ENCODE measurements at regions not wholly inside any gene's neighbourhood (a gene's known extent, or its start where the extent isn't known, plus 50 kb on each side); places are given as distances from the start of the nearest gene placed in this dataset.

GRCh38 chr2:150171065-150171548 lies 316.4 kb downstream of the RND3 start:
- Histone ChIP-seq H3K36me3 (no peaks in the 10 kb centered on the region), H3K4me1 (peaks cover 0 to 3% (median 3%) of the 10 kb centered on the region in 3 donors), H3K27me3 (no peaks in the 10 kb centered on the region), H3K9me3 (peaks cover 0 to 5% (median 0%) of the 10 kb centered on the region in 3 donors), H3K27ac (no peak overlapping the region), H3K4me3 (no peak overlapping the region)
- no peak for DNase-seq
- WGBS, 2 donors: 100% methylated on average over 5 of the region's 43 CpGs; no CpG with 5 or more reads in 1 of the 2 donors
- TF ChIP-seq, protein P1, sequence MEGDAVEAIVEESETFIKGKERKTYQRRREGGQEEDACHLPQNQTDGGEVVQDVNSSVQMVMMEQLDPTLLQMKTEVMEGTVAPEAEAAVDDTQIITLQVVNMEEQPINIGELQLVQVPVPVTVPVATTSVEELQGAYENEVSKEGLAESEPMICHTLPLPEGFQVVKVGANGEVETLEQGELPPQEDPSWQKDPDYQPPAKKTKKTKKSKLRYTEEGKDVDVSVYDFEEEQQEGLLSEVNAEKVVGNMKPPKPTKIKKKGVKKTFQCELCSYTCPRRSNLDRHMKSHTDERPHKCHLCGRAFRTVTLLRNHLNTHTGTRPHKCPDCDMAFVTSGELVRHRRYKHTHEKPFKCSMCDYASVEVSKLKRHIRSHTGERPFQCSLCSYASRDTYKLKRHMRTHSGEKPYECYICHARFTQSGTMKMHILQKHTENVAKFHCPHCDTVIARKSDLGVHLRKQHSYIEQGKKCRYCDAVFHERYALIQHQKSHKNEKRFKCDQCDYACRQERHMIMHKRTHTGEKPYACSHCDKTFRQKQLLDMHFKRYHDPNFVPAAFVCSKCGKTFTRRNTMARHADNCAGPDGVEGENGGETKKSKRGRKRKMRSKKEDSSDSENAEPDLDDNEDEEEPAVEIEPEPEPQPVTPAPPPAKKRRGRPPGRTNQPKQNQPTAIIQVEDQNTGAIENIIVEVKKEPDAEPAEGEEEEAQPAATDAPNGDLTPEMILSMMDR (IDR thresholded peaks at IDR 0.05): no peak
- no peak for TF ChIP-seq POLR2A (IDR thresholded peaks at IDR 0.05)
- intact Hi-C loops (cut with DNase I): no loop called here

GRCh38 chr2:150169237-150169629 lies 318.2 kb downstream of the RND3 start:
- peaks cover 0 to 3% (median 3%) of the 10 kb centered on the region in 3 donors for H3K4me1 ChIP-seq
- peaks cover 0 to 5% (median 0%) of the 10 kb centered on the region in 3 donors for H3K9me3 ChIP-seq
- intact Hi-C loops (cut with DNase I): no loop called here
- DNase-seq: no peak
- no peaks in the 10 kb centered on the region for H3K27me3 ChIP-seq
- H3K36me3 ChIP-seq: no peaks in the 10 kb centered on the region
- TF ChIP-seq, protein P1 (IDR thresholded peaks at IDR 0.05): no peak
- no peak for TF ChIP-seq POLR2A (IDR thresholded peaks at IDR 0.05)
- no peak overlapping the region for H3K27ac ChIP-seq
- H3K4me3 ChIP-seq: no peak overlapping the region

- intact Hi-C loops (cut with DNase I): no loop called here
- H3K9me3 ChIP-seq: peaks cover 0 to 5% (median 0%) of the 10 kb centered on the region in 3 donors
- DNase-seq: no peak
- H3K4me3 ChIP-seq: no peak overlapping the region
- TF ChIP-seq, protein P1 (IDR thresholded peaks at IDR 0.05): no peak
- TF ChIP-seq POLR2A (IDR thresholded peaks at IDR 0.05): no peak
- no peaks in the 10 kb centered on the region for H3K36me3 ChIP-seq
- H3K27ac ChIP-seq: no peak overlapping the region
- peaks cover 0 to 3% (median 3%) of the 10 kb centered on the region in 3 donors for H3K4me1 ChIP-seq
- WGBS, 2 donors: 46 to 52% methylated on average over 1 of the region's 1 CpG
- no peaks in the 10 kb centered on the region for H3K27me3 ChIP-seq
These were observed 318.8 kb downstream of the RND3 start for GRCh38 chr2:150168595-150169236.

GRCh38 chr2:150167711-150168110 lies 319.8 kb downstream of the RND3 start:
- H3K27me3 ChIP-seq: no peaks in the 10 kb centered on the region
- TF ChIP-seq, protein P1 (IDR thresholded peaks at IDR 0.05): no peak
- TF ChIP-seq POLR2A (IDR thresholded peaks at IDR 0.05): no peak
- WGBS, 2 donors: 73 to 74% methylated on average over 2 of the region's 2 CpGs
- no peak overlapping the region for H3K27ac ChIP-seq
- no peak overlapping the region for H3K4me3 ChIP-seq
- H3K4me1 ChIP-seq: peaks cover 0 to 3% (median 3%) of the 10 kb centered on the region in 3 donors
- no peaks in the 10 kb centered on the region for H3K36me3 ChIP-seq
- intact Hi-C loops (cut with DNase I): no loop called here
- DNase-seq: no peak
- peaks cover 0 to 5% (median 0%) of the 10 kb centered on the region in 3 donors for H3K9me3 ChIP-seq

DNA sequence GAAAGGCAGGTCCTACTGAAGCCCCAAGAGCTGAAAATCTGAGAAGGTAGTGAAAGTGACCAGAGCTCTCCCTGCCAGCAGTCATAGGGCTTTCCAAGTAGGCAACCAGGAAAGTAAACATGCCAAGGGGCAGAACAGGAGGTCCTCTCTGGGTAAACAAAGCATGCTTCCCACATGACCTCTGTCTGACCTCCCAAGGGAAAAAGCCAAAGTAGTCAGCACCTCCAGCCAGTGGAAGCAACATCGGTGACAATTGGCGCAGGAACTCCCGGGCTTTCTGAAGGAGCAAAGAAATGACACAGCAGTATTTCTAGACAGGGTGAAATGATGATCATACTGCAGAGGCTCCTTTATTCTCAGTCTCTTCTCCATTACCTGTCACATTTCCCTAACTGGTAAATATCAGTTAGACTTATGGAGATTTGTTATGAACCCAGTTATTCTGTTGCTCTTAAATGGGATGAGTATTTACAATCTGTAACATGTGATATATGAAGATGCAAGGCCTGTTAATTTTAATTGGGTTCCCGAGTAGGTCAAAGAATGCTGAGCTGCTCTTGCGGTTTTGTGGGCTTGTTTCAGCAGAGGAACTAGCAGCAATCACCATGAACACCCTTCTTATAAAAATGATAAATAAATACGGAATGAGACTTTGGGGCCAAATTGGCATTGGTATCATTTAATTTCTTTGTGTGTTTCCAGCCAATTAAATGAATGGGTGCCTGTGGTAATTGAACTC lies 321.0 kb downstream of the RND3 start:
- DNase-seq: no peak
- TF ChIP-seq POLR2A (IDR thresholded peaks at IDR 0.05): no peak
- TF ChIP-seq, protein P1 (IDR thresholded peaks at IDR 0.05): no peak

More for the DNA sequence above, 321.0 kb downstream of the RND3 start:
- intact Hi-C loops (cut with DNase I): no loop called here
- Histone ChIP-seq H3K9me3 (peaks cover 0 to 5% (median 0%) of the 10 kb centered on the region in 3 donors), H3K27ac (no peak overlapping the region), H3K4me3 (no peak overlapping the region), H3K27me3 (no peaks in the 10 kb centered on the region), H3K36me3 (no peaks in the 10 kb centered on the region), H3K4me1 (peaks cover 0 to 3% (median 3%) of the 10 kb centered on the region in 3 donors)
- 69 to 72% methylated on average over 5 to 6 of the region's 6 CpGs for WGBS, 2 donors

Measured in esophagus squamous epithelium (tissue), 5 donors.